Activated CD4-positive, alpha-beta T cell treated with anti-CD3 and anti-CD28 coated beads, Interleukin-2, amount 50 U/mL, for 16 hours (primary cell): ENCODE measurements at regions not wholly inside any gene's neighbourhood (a gene's known extent, or its start where the extent isn't known, plus 50 kb on each side); places are given as distances from the start of the nearest gene placed in this dataset.

Experiments used
- DNase-seq: peaks from one replicate; pipeline ENCODE4 v3.0.0-alpha.2; 2020

DNA sequence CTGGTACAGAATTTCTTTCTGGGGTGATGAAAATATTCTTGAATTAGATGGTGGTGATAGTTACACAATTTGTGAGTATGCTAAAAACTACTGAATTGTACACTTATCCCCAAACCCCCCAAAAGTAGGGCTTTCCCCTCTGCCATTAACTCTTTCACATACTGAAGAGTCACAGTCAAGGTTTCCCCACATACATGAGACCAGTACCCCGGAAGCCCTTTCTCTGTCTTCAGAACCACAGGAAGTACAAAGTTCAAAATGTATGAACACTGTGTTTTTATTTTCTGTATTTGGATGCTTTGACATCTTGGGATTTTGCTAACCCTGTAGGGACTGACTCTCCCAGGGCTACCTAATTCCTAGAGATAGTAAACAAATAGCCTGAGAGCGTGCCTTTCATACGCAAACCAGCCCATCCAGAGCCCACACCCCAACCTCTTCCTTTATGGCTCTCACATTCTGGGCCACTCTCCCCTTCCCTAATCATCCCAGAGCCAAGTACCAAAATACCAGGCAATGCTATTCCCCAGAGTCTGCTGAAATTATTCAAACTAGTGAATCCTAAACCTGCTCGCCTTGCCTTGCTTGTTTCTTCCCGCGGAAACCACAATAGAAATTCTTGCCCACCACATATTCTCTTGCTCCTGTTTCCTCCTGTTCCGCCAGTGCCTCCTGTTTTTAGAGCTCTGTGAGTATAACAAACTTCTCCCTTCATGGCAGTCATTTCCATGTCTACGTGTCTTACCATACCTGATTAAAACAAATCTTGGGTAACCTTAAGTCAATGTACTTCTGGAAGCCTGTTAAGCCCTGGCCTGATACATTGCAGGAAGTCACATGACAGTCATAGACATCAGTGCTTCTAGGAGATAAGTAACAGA, 524.8 kb downstream of the FUT8 start:
- DNase-seq = no peak

GRCh38 chr14:65937960-65938316, 525.4 kb downstream of the FUT8 start:
- no peak for DNase-seq

DNA sequence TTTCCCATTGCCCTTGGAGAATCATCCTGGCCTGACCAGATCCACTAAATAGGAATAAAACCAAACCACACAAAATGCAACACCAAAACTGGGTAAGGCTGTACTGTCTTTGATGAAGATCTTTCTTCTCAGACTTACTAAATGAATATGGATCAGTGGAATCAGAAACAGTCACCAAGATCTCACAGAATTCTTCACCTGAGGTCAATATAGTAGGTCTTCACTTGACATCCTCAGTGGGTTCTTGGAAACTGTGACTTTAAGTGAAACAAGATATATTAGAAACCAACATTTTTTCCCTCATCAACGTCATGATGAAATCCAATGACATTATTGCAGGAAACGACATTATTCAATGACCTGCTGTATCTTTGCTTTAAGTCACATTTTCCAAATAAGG, 526.2 kb downstream of the FUT8 start:
- DNase-seq = no peak

- no peak for DNase-seq
These were observed 526.7 kb downstream of the FUT8 start for GRCh38 chr14:65939184-65939583.

DNA sequence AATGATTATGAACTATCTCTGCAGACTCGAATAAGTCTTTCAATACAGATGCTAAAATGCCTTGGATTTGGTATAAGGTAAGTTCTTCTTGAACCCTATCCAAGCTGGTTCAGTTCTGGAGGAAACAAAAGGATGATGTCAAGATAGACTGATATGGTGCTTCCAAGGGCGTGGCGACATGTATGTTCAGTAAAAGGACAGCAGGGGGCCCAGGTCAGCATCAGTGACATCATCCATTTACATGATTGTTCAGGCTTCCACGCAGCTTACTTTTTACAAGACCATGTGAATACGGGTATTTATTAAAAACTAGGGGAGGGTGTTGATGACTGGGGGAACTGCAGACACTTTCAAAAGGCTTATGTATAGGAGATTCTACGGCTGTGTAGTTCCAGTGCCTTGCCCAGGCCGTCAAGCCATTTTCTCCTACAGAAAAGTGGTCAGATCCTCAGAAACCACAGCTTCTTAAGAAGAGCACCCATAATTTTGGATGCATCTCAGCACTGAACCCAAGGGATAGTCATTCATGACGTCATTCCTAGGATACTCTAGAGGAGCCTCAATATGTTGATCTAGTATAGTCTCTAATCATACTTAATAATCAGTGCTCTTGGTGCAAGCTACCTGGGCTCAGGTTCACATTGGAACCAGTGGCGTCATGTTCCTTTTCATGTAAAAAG, 527.7 kb downstream of the FUT8 start:
- peak; percentile 22 for DNase-seq

DNA sequence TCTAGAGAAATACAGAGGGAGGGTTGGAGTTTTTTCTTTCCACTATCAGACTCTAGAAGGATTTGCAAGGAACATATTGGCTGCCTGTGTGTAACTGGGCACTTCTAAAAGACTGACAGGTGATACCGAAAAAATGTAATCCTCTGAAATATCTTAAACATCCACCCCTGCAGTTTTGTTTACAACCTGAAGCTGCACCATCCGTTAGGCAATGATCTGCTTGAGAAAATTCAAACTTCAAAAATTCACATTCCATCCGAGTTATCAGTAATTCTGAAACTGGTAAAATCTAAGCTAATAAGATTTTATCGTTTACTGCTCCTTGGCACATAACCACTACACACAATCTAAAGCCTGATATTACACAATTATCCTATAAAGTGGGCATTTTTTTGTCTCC, 528.6 kb downstream of the FUT8 start:
- no peak for DNase-seq

GRCh38 chr14:65943150-65943549, 530.6 kb downstream of the FUT8 start:
- no peak for DNase-seq

DNA sequence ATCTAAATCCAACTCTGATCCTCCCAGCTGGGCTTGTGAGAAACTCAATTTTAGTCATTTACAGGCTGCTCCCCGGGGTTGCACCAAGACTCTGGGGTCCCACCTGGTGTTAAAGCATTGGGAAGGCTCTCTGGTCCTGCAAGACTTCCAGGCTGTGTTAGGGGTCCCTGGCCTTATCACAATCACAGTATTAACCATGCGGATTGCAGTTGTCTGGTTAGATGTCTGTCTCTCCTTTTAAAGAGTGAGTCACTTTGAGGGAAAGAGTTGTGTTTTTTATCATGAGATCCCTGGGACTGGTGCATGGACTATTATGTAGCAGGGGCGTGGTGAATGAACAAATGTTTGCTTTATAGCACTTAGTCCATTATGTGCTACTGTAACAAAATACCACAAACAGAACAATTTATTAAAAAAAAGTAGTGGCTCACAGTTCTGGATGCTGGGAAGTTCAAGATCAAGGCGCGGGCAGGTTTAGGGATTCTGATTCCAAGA, 531.4 kb downstream of the FUT8 start:
- no peak for DNase-seq

DNA sequence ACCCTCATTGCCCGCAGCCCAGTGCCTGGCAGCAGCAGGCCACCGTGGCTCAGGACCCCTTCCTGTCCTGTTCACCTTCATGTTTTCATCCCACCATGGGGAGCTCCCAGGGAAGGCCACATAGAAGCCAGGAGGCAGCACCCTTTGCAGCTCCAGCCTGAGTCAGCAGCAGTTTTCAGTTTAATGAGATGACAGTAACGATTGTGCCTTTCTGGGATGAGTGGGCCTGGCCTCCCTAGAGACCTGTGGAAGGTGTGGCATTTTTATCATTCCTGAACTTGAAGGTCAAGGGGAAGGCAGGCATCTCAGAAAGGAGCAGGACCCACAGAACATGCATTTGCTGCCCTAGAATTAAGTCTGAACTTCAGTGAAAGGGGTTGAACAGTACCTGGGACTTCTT, 532.8 kb downstream of the FUT8 start:
- no peak for DNase-seq

DNA sequence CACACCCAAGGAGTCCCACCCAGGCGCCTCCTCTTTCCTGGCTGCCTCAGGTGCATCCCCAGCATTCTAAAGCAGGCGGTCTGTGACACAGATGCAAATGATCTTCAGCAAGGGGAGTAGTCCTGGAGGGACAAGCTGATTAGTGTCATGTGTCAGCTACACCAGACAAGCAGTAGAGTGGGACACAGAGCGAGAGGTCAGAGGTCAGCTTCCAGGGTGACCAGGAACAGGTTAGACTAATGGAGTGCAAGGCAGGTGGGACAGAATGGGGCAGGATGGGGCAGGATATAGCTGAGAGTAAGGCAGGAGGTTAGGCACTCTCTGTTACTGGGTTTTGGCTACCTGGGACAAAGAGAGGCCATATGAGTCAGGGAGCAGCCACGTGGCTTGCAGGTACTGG, 534.0 kb downstream of the FUT8 start:
- DNase-seq = no peak

GRCh38 chr14:65948302-65948701, 535.8 kb downstream of the FUT8 start:
- no peak for DNase-seq

- peak; percentile 66 for DNase-seq
These were observed 536.3 kb upstream of the CCDC196 start for GRCh38 chr14:65949711-65950516.

- no peak for DNase-seq
These were observed 531.2 kb upstream of the CCDC196 start for GRCh38 chr14:65954942-65955341.

GRCh38 chr14:65957631-65958205, 528.5 kb upstream of the CCDC196 start:
- no peak for DNase-seq

DNA sequence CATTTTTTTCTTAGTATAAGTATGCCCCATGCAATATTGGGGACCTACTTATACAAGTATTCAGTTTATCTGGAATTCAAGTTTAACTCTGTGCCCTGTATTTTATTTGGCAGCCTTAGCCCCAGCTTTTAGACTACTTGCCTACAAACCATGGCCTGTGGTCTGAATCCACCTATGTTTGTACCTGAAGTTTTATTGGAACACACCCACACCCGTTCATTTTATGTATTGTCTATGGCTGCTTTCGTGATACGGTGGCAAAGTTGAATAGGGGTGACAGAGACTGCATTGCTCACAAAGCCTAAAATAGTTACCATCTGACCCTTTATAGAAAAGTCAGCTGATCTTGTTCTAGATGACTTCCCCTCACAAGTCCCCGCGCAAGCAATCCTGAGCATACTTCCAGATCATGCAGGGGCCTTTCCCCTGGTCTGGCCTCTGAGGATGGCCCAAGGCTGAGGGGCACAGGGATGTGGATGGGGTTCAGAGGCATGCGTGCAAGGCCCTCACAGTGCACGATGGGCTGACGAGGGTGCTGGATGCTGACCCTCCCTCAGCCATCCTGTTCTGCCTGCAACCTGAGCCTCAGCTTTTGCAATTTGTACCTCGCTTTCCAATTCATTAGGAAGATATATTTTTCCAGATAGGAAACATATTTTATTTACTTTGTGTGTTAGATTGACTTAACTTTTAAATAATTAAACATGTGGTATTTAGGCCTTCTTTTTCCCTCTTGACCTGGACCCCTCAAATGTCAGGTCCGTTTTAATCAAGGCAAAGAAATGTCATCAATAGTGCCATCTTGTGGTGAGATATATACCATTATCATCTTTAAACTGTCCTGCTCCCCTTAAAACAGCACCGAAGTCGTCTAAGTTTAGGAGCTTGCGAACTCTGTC, 527.3 kb upstream of the CCDC196 start:
- peak; percentile 60 for DNase-seq

DNA sequence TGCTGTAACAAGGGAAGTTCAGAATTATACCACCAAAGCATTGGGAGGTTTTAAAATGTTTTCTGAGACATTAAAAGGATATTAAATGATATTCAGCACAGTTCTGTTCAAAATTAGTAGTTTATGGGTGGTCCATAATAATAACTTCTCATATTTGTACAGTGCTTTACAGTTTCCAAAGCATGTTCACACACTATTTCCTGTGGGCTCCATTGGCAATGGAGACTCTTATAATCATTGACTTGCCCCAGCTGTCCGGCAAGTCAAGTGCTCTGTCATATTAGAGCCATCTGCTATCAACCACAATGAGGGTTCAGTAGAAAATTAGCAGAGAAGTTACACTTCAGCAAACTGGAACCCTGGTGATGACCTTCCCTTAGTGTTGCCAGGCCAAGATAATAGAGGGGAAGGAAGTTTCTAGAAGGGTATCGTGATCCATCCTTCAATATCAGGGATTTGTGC, 526.6 kb upstream of the CCDC196 start:
- DNase-seq = no peak

- DNase-seq = peak; percentile 74
These were observed 525.2 kb upstream of the CCDC196 start for GRCh38 chr14:65961004-65961403.

GRCh38 chr14:65962952-65963351, 523.2 kb upstream of the CCDC196 start:
- DNase-seq = no peak

- no peak for DNase-seq
These were observed 521.8 kb upstream of the CCDC196 start for GRCh38 chr14:65964366-65964765.

GRCh38 chr14:65966188-65966587, 520.0 kb upstream of the CCDC196 start:
- no peak for DNase-seq

- DNase-seq = no peak
These were observed 513.8 kb upstream of the CCDC196 start for GRCh38 chr14:65972346-65972870.

DNA sequence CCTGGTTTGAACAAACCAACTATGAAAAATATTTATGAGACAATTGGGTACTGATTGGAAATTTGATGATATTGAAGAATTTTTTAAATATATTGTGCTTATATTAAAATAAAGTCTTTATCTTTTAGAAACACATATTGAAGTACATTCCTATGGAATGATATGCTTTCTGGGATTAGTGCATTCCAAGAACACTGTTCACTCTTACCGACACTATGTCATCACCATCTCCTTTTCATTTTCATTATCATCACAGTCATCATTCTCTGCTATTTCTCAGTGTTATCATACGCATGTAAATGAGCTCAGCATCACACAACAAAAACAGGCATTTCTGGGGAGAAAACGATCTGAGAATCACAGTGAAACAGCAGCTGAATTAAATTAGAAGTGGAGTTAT, 513.3 kb upstream of the CCDC196 start:
- no peak for DNase-seq
